HEK293 (cell line): ENCODE measurements at regions not wholly inside any gene's neighbourhood (a gene's known extent, or its start where the extent isn't known, plus 50 kb on each side); places are given as distances from the start of the nearest gene placed in this dataset.

ENCODE experiments used
- CTCF ChIA-PET: fragments of 350-600 bp; formaldehyde crosslinking; extraction: SDS; loops from one replicate; lab custom pipeline; 2021; ENCODE audit warnings: antibody characterized with exemption; lab: Yijun Ruan, JAX
- POLR2A ChIA-PET: fragments of 300-600 bp; formaldehyde crosslinking; extraction: SDS; loops from one replicate; lab custom pipeline; 2020; ENCODE audit warnings: antibody characterized with exemption, inconsistent platforms; lab: Yijun Ruan, JAX
- H3K27ac ChIP-seq: fragments of 200-500 bp; sonication (Bioruptor generic); 2 replicates; pipeline ENCODE4 v1.5.1; 2014; ENCODE audit warnings: low read depth, low read length, control low read depth, inconsistent platforms; ENCODE audit errors: extremely low read depth
- H3K36me3 ChIP-seq, 2 experiments: fragments of 200-500 bp in 1 of 2; sonication (Bioruptor generic) in 1 of 2; 1 replicate in 1 of 2; 2 replicates in 1 of 2; pipeline ENCODE4 v1.5.1; 2014 to 2017; ENCODE audit warnings: inconsistent platforms in 2 of 2, low read length in 2 of 2; ENCODE audit not compliant: control insufficient read depth in 2 of 2, insufficient read depth in 1 of 2
- H3K4me1 ChIP-seq: fragments of 200-500 bp; sonication (Bioruptor generic); 2 replicates; pipeline ENCODE4 v1.5.1; 2014; ENCODE audit warnings: mild to moderate bottlenecking, low read length, inconsistent platforms; ENCODE audit not compliant: control insufficient read depth, insufficient read depth
- H3K4me3 ChIP-seq: 2 replicates; pipeline ENCODE4 v1.5.1; 2011; ENCODE audit warnings: low read depth, mild to moderate bottlenecking, control low read depth, low read length, moderate library complexity
- H3K9me3 ChIP-seq: fragments of 200-500 bp; sonication (Bioruptor generic); 2 replicates; pipeline ENCODE4 v1.5.1; 2014; ENCODE audit warnings: low read depth, low read length, inconsistent platforms; ENCODE audit not compliant: control insufficient read depth, insufficient read depth
- GLIS1 ChIP-seq: fragments of 450-650 bp; formaldehyde crosslinking; IDR thresholded peaks from 2 replicates; pipeline ENCODE4 v1.5.1; 2016; ENCODE audit warnings: missing biosample characterization, missing genetic modification characterization
- MYNN ChIP-seq: fragments of 450-650 bp; formaldehyde crosslinking; IDR thresholded peaks from 2 replicates; pipeline ENCODE4 v1.5.1; 2016; ENCODE audit warnings: missing biosample characterization, missing genetic modification characterization, borderline replicate concordance
- ZBTB8A ChIP-seq: fragments of 450-650 bp; formaldehyde crosslinking; IDR thresholded peaks from 2 replicates; pipeline ENCODE4 v1.5.1; 2016; ENCODE audit warnings: missing biosample characterization, missing genetic modification characterization
- ZFP41 ChIP-seq: fragments of 450-650 bp; formaldehyde crosslinking; IDR thresholded peaks from 2 replicates; pipeline ENCODE4 v1.5.1; 2016; ENCODE audit warnings: missing biosample characterization, missing genetic modification characterization, borderline replicate concordance
- ZNF133 ChIP-seq: fragments of 450-650 bp; formaldehyde crosslinking; IDR thresholded peaks from 2 replicates; pipeline ENCODE4 v1.5.1; 2016; ENCODE audit warnings: missing biosample characterization, missing genetic modification characterization
- ZNF157 ChIP-seq: fragments of 450-650 bp; formaldehyde crosslinking; IDR thresholded peaks from 2 replicates; pipeline ENCODE4 v1.5.1; 2016; ENCODE audit warnings: missing biosample characterization, missing genetic modification characterization
- ZNF174 ChIP-seq: fragments of 450-650 bp; formaldehyde crosslinking; IDR thresholded peaks from 2 replicates; pipeline ENCODE4 v1.5.0; 2017; ENCODE audit warnings: missing biosample characterization, mild to moderate bottlenecking, missing genetic modification characterization
- ZNF19 ChIP-seq: fragments of 450-650 bp; formaldehyde crosslinking; IDR thresholded peaks from 2 replicates; pipeline ENCODE4; 2016; ENCODE audit warnings: missing biosample characterization, missing genetic modification characterization, low read depth
- ZNF311 ChIP-seq: fragments of 450-650 bp; formaldehyde crosslinking; IDR thresholded peaks from 2 replicates; pipeline ENCODE4 v1.5.1; 2017; ENCODE audit warnings: missing biosample characterization, missing genetic modification characterization, borderline replicate concordance
- ZNF341 ChIP-seq: fragments of 450-650 bp; formaldehyde crosslinking; IDR thresholded peaks from 2 replicates; pipeline ENCODE4; 2016; ENCODE audit warnings: low read depth, missing biosample characterization, missing genetic modification characterization
- ZNF514 ChIP-seq: fragments of 450-650 bp; formaldehyde crosslinking; IDR thresholded peaks from 2 replicates; pipeline ENCODE4 v1.5.1; 2016; ENCODE audit warnings: missing biosample characterization, missing genetic modification characterization
- ZNF561 ChIP-seq: fragments of 450-650 bp; IDR thresholded peaks from 2 replicates; pipeline ENCODE4 v1.5.1; 2018; ENCODE audit warnings: missing biosample characterization, missing genetic modification characterization, borderline replicate concordance
- ZNF677 ChIP-seq: fragments of 450-650 bp; IDR thresholded peaks from 2 replicates; pipeline ENCODE4 v1.5.0; 2018; ENCODE audit warnings: missing biosample characterization, mild to moderate bottlenecking, missing genetic modification characterization, moderate library complexity
- ZNF776 ChIP-seq: fragments of 450-650 bp; formaldehyde crosslinking; IDR thresholded peaks from 2 replicates; pipeline ENCODE4 v1.5.0; 2017; ENCODE audit warnings: missing biosample characterization, missing genetic modification characterization, borderline replicate concordance
- ZNF830 ChIP-seq: fragments of 450-650 bp; IDR thresholded peaks from 2 replicates; pipeline ENCODE4 v1.5.0; 2018; ENCODE audit warnings: missing biosample characterization, missing genetic modification characterization, low read depth, mild to moderate bottlenecking, moderate library complexity
- ZSCAN23 ChIP-seq: fragments of 450-650 bp; formaldehyde crosslinking; IDR thresholded peaks from 2 replicates; pipeline ENCODE4 v1.5.1; 2016; ENCODE audit warnings: missing biosample characterization, missing genetic modification characterization
- TF ChIP-seq, protein P1 (sequence below): fragments of 450-650 bp; IDR thresholded peaks from 2 replicates; pipeline ENCODE4 v1.5.1; 2018; ENCODE audit warnings: missing biosample characterization, mild to moderate bottlenecking, missing genetic modification characterization
- TF ChIP-seq, protein P2 (sequence below): fragments of 450-650 bp; formaldehyde crosslinking; IDR thresholded peaks from 2 replicates; pipeline ENCODE4 v1.5.1; 2016; ENCODE audit warnings: missing biosample characterization, missing genetic modification characterization
- TF ChIP-seq, protein P3 (sequence below): fragments of 450-650 bp; formaldehyde crosslinking; IDR thresholded peaks from 2 replicates; pipeline ENCODE4 v1.5.1; 2016; ENCODE audit warnings: missing biosample characterization, missing genetic modification characterization
- TF ChIP-seq, protein P4 (sequence below): fragments of 450-650 bp; formaldehyde crosslinking; IDR thresholded peaks from 2 replicates; pipeline ENCODE4 v1.5.1; 2016; ENCODE audit warnings: missing biosample characterization, missing genetic modification characterization
- TF ChIP-seq, protein P5 (sequence below): fragments of 450-650 bp; formaldehyde crosslinking; IDR thresholded peaks from 2 replicates; pipeline ENCODE4 v1.5.1; 2016; ENCODE audit warnings: missing biosample characterization, missing genetic modification characterization, low read depth

DNA sequence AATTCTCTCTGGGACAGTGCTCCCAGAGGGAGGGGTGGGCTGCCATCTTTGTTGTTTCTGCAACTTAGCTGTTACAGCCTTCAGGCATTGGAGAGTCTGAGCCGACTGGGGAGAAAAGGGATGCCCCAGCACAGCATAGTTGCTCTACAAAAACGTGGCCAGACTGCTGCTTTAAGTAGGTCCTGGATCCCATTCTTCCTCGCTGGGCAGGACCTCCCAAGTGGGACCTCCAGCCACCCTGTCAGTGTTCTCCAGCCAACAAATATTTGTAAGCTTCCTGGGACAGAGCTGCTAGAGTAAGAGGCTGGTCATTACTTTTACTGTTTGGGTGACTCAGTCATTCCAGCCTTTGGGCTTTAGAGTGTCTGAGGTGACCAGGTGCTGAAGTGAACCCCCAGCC, 292.7 kb upstream of the NREP start:
- POLR2A ChIA-PET, result no interaction called here
- CTCF ChIA-PET, result interaction anchor here (0.7 kb wide), 1 partner anchor 40 kb away, joined by 3 read pairs; no protein-coding TSS in a partner anchor
- H3K27ac ChIP-seq, result no peak overlapping the region
- H3K36me3 ChIP-seq, result no peaks in the 10 kb centered on the region
- no peaks in the 10 kb centered on the region for H3K4me1 ChIP-seq
- TF ChIP-seq ZNF677 (tag by site-specific recombination), result no peak
- TF ChIP-seq ZFP41 (tag by site-specific recombination), result no peak
- no peak for TF ChIP-seq ZNF830 (tag by site-specific recombination)
- TF ChIP-seq ZBTB8A (tag by site-specific recombination), result no peak
- no peak for TF ChIP-seq ZNF514 (tag by site-specific recombination)
- TF ChIP-seq ZNF341 (tag by site-specific recombination), result no peak
- TF ChIP-seq, protein P1, sequence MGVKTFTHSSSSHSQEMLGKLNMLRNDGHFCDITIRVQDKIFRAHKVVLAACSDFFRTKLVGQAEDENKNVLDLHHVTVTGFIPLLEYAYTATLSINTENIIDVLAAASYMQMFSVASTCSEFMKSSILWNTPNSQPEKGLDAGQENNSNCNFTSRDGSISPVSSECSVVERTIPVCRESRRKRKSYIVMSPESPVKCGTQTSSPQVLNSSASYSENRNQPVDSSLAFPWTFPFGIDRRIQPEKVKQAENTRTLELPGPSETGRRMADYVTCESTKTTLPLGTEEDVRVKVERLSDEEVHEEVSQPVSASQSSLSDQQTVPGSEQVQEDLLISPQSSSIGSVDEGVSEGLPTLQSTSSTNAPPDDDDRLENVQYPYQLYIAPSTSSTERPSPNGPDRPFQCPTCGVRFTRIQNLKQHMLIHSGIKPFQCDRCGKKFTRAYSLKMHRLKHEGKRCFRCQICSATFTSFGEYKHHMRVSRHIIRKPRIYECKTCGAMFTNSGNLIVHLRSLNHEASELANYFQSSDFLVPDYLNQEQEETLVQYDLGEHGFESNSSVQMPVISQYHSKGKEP (tag by site-specific recombination), result no peak
- TF ChIP-seq ZNF157 (tag by site-specific recombination), result no peak
- no peak for TF ChIP-seq ZNF561 (tag by site-specific recombination)
- TF ChIP-seq ZNF311 (tag by site-specific recombination), result no peak
- no peak for TF ChIP-seq ZNF174
- TF ChIP-seq, protein P2, sequence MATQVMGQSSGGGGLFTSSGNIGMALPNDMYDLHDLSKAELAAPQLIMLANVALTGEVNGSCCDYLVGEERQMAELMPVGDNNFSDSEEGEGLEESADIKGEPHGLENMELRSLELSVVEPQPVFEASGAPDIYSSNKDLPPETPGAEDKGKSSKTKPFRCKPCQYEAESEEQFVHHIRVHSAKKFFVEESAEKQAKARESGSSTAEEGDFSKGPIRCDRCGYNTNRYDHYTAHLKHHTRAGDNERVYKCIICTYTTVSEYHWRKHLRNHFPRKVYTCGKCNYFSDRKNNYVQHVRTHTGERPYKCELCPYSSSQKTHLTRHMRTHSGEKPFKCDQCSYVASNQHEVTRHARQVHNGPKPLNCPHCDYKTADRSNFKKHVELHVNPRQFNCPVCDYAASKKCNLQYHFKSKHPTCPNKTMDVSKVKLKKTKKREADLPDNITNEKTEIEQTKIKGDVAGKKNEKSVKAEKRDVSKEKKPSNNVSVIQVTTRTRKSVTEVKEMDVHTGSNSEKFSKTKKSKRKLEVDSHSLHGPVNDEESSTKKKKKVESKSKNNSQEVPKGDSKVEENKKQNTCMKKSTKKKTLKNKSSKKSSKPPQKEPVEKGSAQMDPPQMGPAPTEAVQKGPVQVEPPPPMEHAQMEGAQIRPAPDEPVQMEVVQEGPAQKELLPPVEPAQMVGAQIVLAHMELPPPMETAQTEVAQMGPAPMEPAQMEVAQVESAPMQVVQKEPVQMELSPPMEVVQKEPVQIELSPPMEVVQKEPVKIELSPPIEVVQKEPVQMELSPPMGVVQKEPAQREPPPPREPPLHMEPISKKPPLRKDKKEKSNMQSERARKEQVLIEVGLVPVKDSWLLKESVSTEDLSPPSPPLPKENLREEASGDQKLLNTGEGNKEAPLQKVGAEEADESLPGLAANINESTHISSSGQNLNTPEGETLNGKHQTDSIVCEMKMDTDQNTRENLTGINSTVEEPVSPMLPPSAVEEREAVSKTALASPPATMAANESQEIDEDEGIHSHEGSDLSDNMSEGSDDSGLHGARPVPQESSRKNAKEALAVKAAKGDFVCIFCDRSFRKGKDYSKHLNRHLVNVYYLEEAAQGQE (tag by site-specific recombination), result no peak
- TF ChIP-seq, protein P3, sequence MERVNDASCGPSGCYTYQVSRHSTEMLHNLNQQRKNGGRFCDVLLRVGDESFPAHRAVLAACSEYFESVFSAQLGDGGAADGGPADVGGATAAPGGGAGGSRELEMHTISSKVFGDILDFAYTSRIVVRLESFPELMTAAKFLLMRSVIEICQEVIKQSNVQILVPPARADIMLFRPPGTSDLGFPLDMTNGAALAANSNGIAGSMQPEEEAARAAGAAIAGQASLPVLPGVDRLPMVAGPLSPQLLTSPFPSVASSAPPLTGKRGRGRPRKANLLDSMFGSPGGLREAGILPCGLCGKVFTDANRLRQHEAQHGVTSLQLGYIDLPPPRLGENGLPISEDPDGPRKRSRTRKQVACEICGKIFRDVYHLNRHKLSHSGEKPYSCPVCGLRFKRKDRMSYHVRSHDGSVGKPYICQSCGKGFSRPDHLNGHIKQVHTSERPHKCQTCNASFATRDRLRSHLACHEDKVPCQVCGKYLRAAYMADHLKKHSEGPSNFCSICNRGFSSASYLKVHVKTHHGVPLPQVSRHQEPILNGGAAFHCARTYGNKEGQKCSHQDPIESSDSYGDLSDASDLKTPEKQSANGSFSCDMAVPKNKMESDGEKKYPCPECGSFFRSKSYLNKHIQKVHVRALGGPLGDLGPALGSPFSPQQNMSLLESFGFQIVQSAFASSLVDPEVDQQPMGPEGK (tag by site-specific recombination), result no peak
- H3K4me3 ChIP-seq, result no peak overlapping the region
- H3K9me3 ChIP-seq, result no peaks in the 10 kb centered on the region

DNA sequence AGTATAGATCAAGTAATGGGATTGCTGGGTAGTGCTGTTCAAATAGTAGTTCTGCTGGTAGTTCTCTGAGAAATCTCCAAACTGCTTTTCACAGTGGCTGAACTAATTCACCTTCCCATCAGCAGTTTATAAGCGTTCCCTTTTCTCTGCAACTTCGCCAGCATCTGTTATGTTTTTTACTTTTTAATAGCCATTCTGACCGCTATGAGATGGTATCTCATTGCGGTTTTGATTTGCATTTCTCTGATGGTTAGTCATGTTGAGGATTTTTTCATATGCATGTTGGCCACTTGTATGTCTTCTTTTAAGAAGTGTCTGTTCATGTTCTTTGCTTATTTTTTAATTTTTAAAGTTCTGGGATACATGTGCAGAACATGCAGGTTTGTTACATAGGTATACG, 279.2 kb upstream of the NREP start:
- Histone ChIP-seq H3K4me3 (no peak overlapping the region), H3K27ac (no peak overlapping the region), H3K36me3 (no peaks in the 10 kb centered on the region), H3K9me3 (no peaks in the 10 kb centered on the region), H3K4me1 (no peaks in the 10 kb centered on the region)
- ChIA-PET CTCF (no interaction called here), POLR2A (no interaction called here)
- TF ChIP-seq GLIS1 (tag by site-specific recombination) (no peak), ZSCAN23 (tag by site-specific recombination) (no peak), ZNF133 (no peak), ZNF776 (no peak), MYNN (tag by site-specific recombination) (no peak), ZNF19 (tag by site-specific recombination) (no peak)
- TF ChIP-seq, protein P4, sequence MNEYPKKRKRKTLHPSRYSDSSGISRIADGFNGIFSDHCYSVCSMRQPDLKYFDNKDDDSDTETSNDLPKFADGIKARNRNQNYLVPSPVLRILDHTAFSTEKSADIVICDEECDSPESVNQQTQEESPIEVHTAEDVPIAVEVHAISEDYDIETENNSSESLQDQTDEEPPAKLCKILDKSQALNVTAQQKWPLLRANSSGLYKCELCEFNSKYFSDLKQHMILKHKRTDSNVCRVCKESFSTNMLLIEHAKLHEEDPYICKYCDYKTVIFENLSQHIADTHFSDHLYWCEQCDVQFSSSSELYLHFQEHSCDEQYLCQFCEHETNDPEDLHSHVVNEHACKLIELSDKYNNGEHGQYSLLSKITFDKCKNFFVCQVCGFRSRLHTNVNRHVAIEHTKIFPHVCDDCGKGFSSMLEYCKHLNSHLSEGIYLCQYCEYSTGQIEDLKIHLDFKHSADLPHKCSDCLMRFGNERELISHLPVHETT (tag by site-specific recombination), result no peak
- TF ChIP-seq, protein P5, sequence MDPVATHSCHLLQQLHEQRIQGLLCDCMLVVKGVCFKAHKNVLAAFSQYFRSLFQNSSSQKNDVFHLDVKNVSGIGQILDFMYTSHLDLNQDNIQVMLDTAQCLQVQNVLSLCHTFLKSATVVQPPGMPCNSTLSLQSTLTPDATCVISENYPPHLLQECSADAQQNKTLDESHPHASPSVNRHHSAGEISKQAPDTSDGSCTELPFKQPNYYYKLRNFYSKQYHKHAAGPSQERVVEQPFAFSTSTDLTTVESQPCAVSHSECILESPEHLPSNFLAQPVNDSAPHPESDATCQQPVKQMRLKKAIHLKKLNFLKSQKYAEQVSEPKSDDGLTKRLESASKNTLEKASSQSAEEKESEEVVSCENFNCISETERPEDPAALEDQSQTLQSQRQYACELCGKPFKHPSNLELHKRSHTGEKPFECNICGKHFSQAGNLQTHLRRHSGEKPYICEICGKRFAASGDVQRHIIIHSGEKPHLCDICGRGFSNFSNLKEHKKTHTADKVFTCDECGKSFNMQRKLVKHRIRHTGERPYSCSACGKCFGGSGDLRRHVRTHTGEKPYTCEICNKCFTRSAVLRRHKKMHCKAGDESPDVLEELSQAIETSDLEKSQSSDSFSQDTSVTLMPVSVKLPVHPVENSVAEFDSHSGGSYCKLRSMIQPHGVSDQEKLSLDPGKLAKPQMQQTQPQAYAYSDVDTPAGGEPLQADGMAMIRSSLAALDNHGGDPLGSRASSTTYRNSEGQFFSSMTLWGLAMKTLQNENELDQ, result no peak
